ENCODE measurements at regions not wholly inside any gene's neighbourhood (a gene's known extent, or its start where the extent isn't known, plus 50 kb on each side); places are given as distances from the start of the nearest gene placed in this dataset.

DNA sequence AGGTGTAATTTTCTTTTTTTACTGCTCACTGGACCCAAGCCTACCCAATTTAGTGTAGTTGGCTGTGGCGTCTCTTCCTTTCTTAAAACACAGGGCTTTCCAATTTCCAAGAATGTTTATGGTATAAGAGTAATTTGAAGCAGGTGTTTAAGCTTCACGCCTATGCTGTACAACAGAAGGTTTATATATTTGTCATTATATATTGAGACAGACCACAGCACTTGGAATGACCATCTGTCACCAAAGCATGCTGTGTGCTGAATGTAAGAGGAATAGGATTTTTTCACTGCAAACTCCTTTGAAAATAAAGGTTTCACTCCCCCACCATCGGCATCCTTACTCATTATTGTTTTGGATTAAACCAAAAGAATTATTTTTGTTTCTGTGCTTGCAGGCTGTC lies 325.7 kb downstream of the OTOL1 start:
- Histone ChIP-seq H3K27ac (ENCODE audit: low read depth in 1 of 2, low read length in 2 of 2) (no peak overlapping the region), H3K9ac (ENCODE audit: insufficient read depth, low read length, poor library complexity, severe bottlenecking) (no peak overlapping the region), H3K79me2 (ENCODE audit: insufficient read depth, low read length) (no peaks in the 10 kb centered on the region), H3K9me3 (replicated peaks in 1 of 2; ENCODE audit: control insufficient read depth in 1 of 2, insufficient read depth in 1 of 2, low read length in 2 of 2) (no peaks in the 10 kb centered on the region), H3K4me2 (replicated peaks; ENCODE audit: extremely low read depth, low read length, poor library complexity, severe bottlenecking) (no peak overlapping the region), H3K4me3 (replicated peaks in 1 of 3; ENCODE audit: low read depth in 2 of 3, low read length in 3 of 3) (no peak overlapping the region), H4K20me1 (ENCODE audit: insufficient read depth, low read length) (no peaks in the 10 kb centered on the region), H2AFZ (ENCODE audit: insufficient read depth, low read depth, low read length, poor library complexity, severe bottlenecking) (no peak overlapping the region), H3K4me1 (ENCODE audit: control insufficient read depth in 1 of 2, insufficient read depth in 2 of 2, low read length in 2 of 2) (no peaks in the 10 kb centered on the region), H3K36me3 (replicated peaks in 1 of 2; ENCODE audit: control insufficient read depth in 1 of 2, insufficient read depth in 2 of 2, low read length in 2 of 2) (no peaks in the 10 kb centered on the region), H3K27me3 (ENCODE audit: control insufficient read depth in 2 of 2, insufficient read depth in 2 of 2, low read length in 2 of 2) (no peaks in the 10 kb centered on the region)
- intact Hi-C loops (cut with micrococcal nuclease) = no loop called here
- peaks cover 0 to 3% (median 2%) of the 10 kb centered on the region in 7 donors for H3K9me3 Mint-ChIP-seq
- no CpG with 5 or more reads among the region's 3 CpGs for WGBS (ENCODE audit: insufficient coverage)
- no peaks in the 10 kb centered on the region for H3K36me3 Mint-ChIP-seq
- DNase-seq = no peak
- H3K27ac Mint-ChIP-seq = no peak overlapping the region
- no peak for TF ChIP-seq CTCF (IDR thresholded peaks at IDR 0.05)
- H3K27me3 Mint-ChIP-seq (ENCODE audit: low read depth in 3 of 3) = no peaks in the 10 kb centered on the region
- no peak overlapping the region for H3K4me3 Mint-ChIP-seq
- H3K4me1 Mint-ChIP-seq = no peaks in the 10 kb centered on the region

GRCh38 chr3:161823910-161824309 lies 327.3 kb downstream of the OTOL1 start:
- Histone ChIP-seq H3K36me3 (replicated peaks in 1 of 2; ENCODE audit: control insufficient read depth in 1 of 2, insufficient read depth in 2 of 2, low read length in 2 of 2) (no peaks in the 10 kb centered on the region), H3K27ac (ENCODE audit: low read depth in 1 of 2, low read length in 2 of 2) (no peak overlapping the region), H3K4me2 (replicated peaks; ENCODE audit: extremely low read depth, low read length, poor library complexity, severe bottlenecking) (no peak overlapping the region), H4K20me1 (ENCODE audit: insufficient read depth, low read length) (no peaks in the 10 kb centered on the region), H3K27me3 (ENCODE audit: control insufficient read depth in 2 of 2, insufficient read depth in 2 of 2, low read length in 2 of 2) (no peaks in the 10 kb centered on the region), H3K9me3 (replicated peaks in 1 of 2; ENCODE audit: control insufficient read depth in 1 of 2, insufficient read depth in 1 of 2, low read length in 2 of 2) (no peaks in the 10 kb centered on the region), H2AFZ (ENCODE audit: insufficient read depth, low read depth, low read length, poor library complexity, severe bottlenecking) (no peak overlapping the region), H3K4me1 (ENCODE audit: control insufficient read depth in 1 of 2, insufficient read depth in 2 of 2, low read length in 2 of 2) (no peaks in the 10 kb centered on the region), H3K9ac (ENCODE audit: insufficient read depth, low read length, poor library complexity, severe bottlenecking) (no peak overlapping the region), H3K79me2 (ENCODE audit: insufficient read depth, low read length) (no peaks in the 10 kb centered on the region), H3K4me3 (replicated peaks in 1 of 3; ENCODE audit: low read depth in 2 of 3, low read length in 3 of 3) (no peak overlapping the region)
- DNase-seq = no peak
- WGBS (ENCODE audit: insufficient coverage) = no CpG with 5 or more reads among the region's 3 CpGs
- no peak for TF ChIP-seq CTCF (IDR thresholded peaks at IDR 0.05)
- Mint-ChIP-seq H3K9me3 (peaks cover 0 to 8% (median 3%) of the 10 kb centered on the region in 7 donors), H3K27me3 (ENCODE audit: low read depth in 3 of 3) (no peaks in the 10 kb centered on the region), H3K36me3 (no peaks in the 10 kb centered on the region), H3K27ac (no peak overlapping the region), H3K4me1 (no peaks in the 10 kb centered on the region), H3K4me3 (no peak overlapping the region)
- intact Hi-C loops (cut with micrococcal nuclease) = no loop called here

All from CD14-positive monocyte (primary cell).